IMR-90 (cell line): ENCODE measurements at regions not wholly inside any gene's neighbourhood (a gene's known extent, or its start where the extent isn't known, plus 50 kb on each side); places are given as distances from the start of the nearest gene placed in this dataset.

Experiments
- BHLHE40 ChIP-seq: fragments of 150-350 bp; IDR thresholded peaks from 2 replicates; pipeline ENCODE4 v1.6.1; 2016; ENCODE audit warnings: mild to moderate bottlenecking, low read depth, low read length
- CEBPB ChIP-seq: IDR thresholded peaks from 2 replicates; pipeline ENCODE4 v1.6.1; 2012; ENCODE audit warnings: low read depth, low read length, improper control_type of control experiment
- CHD1 ChIP-seq: IDR thresholded peaks from 2 replicates; pipeline ENCODE4 v1.6.1; 2012; ENCODE audit warnings: low read depth, low read length, improper control_type of control experiment
- CTCF ChIP-seq: conservative IDR thresholded peaks from 2 replicates; pipeline ENCODE4 v1.5.1; 2012; ENCODE audit warnings: mild to moderate bottlenecking, low read depth, low read length, improper control_type of control experiment
- ELK1 ChIP-seq: fragments of 150-350 bp; IDR thresholded peaks from 2 replicates; pipeline ENCODE4 v1.6.1; 2016; ENCODE audit warnings: low read depth, mild to moderate bottlenecking, low read length, moderate library complexity, borderline replicate concordance
- FOS ChIP-seq: fragments of 150-350 bp; IDR thresholded peaks from 2 replicates; pipeline ENCODE4 v1.6.1; 2016; ENCODE audit warnings: low read depth, low read length
- MAFK ChIP-seq: IDR thresholded peaks from 2 replicates; pipeline ENCODE4 v1.6.1; 2012; ENCODE audit warnings: low read depth, low read length, improper control_type of control experiment
- MAZ ChIP-seq: IDR thresholded peaks from 2 replicates; pipeline ENCODE4 v1.6.1; 2012; ENCODE audit warnings: low read depth, mild to moderate bottlenecking, low read length, improper control_type of control experiment, moderate library complexity, borderline replicate concordance
- MXI1 ChIP-seq: IDR thresholded peaks from 2 replicates; pipeline ENCODE4 v1.6.1; 2012; ENCODE audit warnings: low read depth, mild to moderate bottlenecking, low read length, moderate library complexity, borderline replicate concordance
- POLR2A ChIP-seq: IDR thresholded peaks from 2 replicates; pipeline ENCODE4 v1.6.1; 2012; ENCODE audit warnings: mild to moderate bottlenecking, low read depth, low read length
- RAD21 ChIP-seq: IDR thresholded peaks from 2 replicates; pipeline ENCODE4 v1.6.1; 2012; ENCODE audit warnings: low read length, improper control_type of control experiment
- RCOR1 ChIP-seq: IDR thresholded peaks from 2 replicates; pipeline ENCODE4 v1.6.1; 2012; ENCODE audit warnings: mild to moderate bottlenecking, low read length, improper control_type of control experiment; ENCODE audit not compliant: insufficient replicate concordance

GRCh38 chr10:43939389-43939938 lies 290.8 kb upstream of the ZNF32 start:
- TF ChIP-seq FOS = no peak
- no peak for TF ChIP-seq CTCF
- no peak for TF ChIP-seq BHLHE40
- no peak for TF ChIP-seq MXI1
- TF ChIP-seq CEBPB = no peak
- TF ChIP-seq MAZ = no peak
- no peak for TF ChIP-seq POLR2A
- no peak for TF ChIP-seq RAD21
- TF ChIP-seq CHD1 = no peak
- TF ChIP-seq RCOR1 = no peak
- TF ChIP-seq MAFK = no peak
- TF ChIP-seq ELK1 = no peak
